ENCODE measurements at regions not wholly inside any gene's neighbourhood (a gene's known extent, or its start where the extent isn't known, plus 50 kb on each side); places are given as distances from the start of the nearest gene placed in this dataset.
"Not testable (repeated sequence)": the region's sequence is repeated elsewhere in the genome, so short reads cannot be mapped to it uniquely, and the experiment has no call there.

DNA sequence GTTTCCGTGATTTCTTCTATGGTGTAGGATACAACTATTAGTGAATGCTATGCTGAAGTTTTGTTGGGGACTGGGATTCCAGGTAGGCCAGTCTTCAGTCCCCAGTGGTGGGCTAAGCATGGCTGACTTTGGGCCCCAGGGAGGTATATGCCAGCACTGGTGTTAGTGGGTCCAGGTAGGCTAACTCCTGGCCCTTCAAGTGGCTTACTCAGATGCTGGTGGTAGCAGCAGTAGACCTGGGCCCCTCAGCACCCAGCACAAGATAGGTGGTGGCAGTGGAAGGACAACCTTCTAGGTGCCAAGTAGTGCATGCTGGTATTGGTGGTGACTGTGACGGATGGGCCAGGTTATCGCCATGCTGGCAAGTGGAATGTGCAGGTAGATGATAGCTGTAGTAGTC is 955.1 kb downstream of the TMTC2 start:
- no peak overlapping the region for H3K27ac Mint-ChIP-seq
- no peaks in the 10 kb centered on the region for H3K9me3 ChIP-seq (ENCODE audit: control insufficient read depth, low read length, poor library complexity, severe bottlenecking)
- H3K36me3 Mint-ChIP-seq (ENCODE audit: low read depth) = no peaks in the 10 kb centered on the region
- ATAC-seq (no peak), DNase-seq (no peak)
- H3K4me3 Mint-ChIP-seq = no peak overlapping the region
- no peaks in the 10 kb centered on the region for H3K4me1 Mint-ChIP-seq
- H3K27me3 Mint-ChIP-seq = no peaks in the 10 kb centered on the region

DNA sequence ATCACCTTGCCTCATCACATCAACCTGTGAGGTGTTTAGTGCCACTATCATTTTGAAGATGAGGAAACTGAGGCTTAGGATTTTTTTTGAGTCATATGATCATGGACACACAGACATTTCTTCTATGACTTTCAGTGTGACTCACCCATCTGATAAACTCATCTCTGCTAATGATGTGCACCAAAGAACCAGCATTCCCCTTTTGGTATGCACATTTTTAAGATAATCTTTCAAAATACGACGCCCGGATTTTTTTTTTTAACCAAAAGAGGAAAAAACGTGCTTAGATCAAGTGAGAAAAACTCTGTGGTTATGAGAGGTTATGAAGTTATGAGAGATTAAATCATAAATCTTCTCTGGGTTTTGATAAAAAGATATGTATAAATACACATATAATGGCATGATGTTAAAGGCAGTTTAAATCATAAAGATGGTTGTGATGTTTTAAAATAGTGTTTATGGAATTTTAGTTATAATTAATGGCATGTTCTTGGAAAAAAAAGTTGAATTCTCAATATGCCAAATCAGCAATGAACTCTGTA is 948.1 kb downstream of the TMTC2 start:
- Mint-ChIP-seq H3K27ac (no peak overlapping the region), H3K4me3 (no peak overlapping the region), H3K36me3 (ENCODE audit: low read depth) (no peaks in the 10 kb centered on the region), H3K27me3 (no peaks in the 10 kb centered on the region), H3K4me1 (no peaks in the 10 kb centered on the region)
- H3K9me3 ChIP-seq (ENCODE audit: control insufficient read depth, low read length, poor library complexity, severe bottlenecking) = no peaks in the 10 kb centered on the region
- DNase-seq (no peak), ATAC-seq (no peak)

DNA sequence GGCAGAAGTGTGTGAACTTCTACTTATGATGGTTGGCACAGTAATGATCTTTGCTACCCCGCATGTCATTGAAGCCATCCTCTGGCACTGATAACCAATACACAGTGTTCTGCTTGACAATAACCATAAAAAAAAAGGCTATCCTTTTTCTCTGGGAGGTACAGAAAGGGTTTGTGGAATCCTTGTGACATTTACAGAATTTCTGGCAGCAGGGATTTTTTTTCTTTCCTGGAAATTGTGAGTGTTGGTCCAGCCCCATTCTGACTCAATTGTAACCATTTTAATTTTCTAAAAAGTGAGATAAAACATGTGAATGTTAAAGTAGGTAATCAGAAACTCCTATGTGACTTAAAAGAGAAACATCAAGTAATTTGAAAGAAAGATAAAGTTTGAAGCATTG is 943.8 kb downstream of the TMTC2 start:
- DNase-seq (no peak), ATAC-seq (no peak)
- Mint-ChIP-seq H3K27me3 (no peaks in the 10 kb centered on the region), H3K36me3 (ENCODE audit: low read depth) (no peaks in the 10 kb centered on the region), H3K4me1 (no peaks in the 10 kb centered on the region), H3K4me3 (no peak overlapping the region), H3K27ac (no peak overlapping the region)
- H3K9me3 ChIP-seq (ENCODE audit: control insufficient read depth, low read length, poor library complexity, severe bottlenecking) = no peaks in the 10 kb centered on the region

DNA sequence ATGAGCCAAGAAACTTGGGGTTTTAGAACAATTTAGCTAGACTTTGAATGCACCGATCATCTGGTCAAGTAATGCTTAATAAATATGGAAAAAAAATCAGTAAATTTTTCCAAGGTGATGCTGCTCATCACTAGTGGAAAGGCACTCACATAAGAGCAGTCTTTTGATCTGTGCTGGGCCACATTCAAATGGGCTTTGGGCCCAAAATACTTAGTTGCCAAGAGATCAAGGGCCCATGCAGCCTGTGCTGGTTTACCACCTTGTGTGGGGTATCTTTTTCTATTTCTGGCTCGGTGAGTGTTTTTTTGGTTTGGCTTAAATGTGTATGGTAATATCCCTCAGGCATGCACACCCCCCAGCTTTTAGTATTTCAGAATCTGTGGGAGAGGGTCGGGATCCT is 943.2 kb downstream of the TMTC2 start:
- H3K9me3 ChIP-seq (ENCODE audit: control insufficient read depth, low read length, poor library complexity, severe bottlenecking) = no peaks in the 10 kb centered on the region
- Mint-ChIP-seq H3K27ac (no peak overlapping the region), H3K4me1 (no peaks in the 10 kb centered on the region), H3K36me3 (ENCODE audit: low read depth) (no peaks in the 10 kb centered on the region), H3K4me3 (no peak overlapping the region), H3K27me3 (no peaks in the 10 kb centered on the region)
- ATAC-seq = no peak
- no peak for DNase-seq

DNA sequence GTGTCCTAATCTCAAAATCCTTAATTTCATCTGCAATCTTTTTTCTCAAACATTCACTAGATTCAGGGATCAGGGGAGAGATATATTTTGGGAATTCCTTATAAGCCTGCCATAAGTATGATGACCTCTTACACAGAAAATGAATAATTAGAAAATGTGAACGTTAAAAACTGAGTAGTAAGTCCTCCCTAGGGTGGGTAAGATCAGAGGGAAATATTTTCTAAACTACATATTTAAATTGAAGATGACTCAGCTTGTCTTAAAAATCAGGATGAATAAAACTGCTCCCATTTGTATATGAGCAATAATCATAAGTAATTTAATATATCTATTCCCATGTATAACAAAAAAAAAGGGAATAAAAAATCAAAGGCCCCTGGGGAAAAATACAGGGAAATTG is 935.5 kb downstream of the TMTC2 start:
- H3K27me3 Mint-ChIP-seq = no peaks in the 10 kb centered on the region
- ATAC-seq = no peak

DNA sequence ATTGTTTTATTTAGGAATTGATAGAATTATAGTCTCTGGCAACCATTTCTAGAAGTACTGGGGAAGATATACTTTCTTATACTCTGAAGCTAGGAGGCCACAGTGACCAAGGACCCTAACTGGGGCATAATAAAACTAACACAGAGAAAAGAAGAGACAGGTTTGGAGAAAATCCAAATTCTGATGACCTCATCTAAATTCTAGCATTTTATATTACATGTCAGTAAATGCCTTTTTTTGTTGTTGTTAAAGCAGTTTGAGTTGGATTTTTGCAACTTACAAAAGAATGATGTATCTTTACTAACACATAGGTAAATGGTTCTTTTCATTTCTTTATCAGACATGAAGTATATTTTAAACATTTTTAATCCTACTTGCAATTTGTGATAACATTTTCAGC is 933.3 kb downstream of the TMTC2 start:
- no peaks in the 10 kb centered on the region for H3K9me3 ChIP-seq (ENCODE audit: control insufficient read depth, low read length, poor library complexity, severe bottlenecking)
- H3K4me1 Mint-ChIP-seq = no peaks in the 10 kb centered on the region
- H3K4me3 Mint-ChIP-seq = no peak overlapping the region
- H3K36me3 Mint-ChIP-seq (ENCODE audit: low read depth) = no peaks in the 10 kb centered on the region
- DNase-seq = no peak
- H3K27ac Mint-ChIP-seq = no peak overlapping the region
- no peak for ATAC-seq
- H3K27me3 Mint-ChIP-seq = no peaks in the 10 kb centered on the region

More for the DNA sequence above, 935.5 kb downstream of the TMTC2 start:
- Mint-ChIP-seq H3K4me3 (no peak overlapping the region), H3K27ac (no peak overlapping the region), H3K4me1 (no peaks in the 10 kb centered on the region), H3K36me3 (ENCODE audit: low read depth) (no peaks in the 10 kb centered on the region)
- no peaks in the 10 kb centered on the region for H3K9me3 ChIP-seq (ENCODE audit: control insufficient read depth, low read length, poor library complexity, severe bottlenecking)
- DNase-seq = no peak

DNA sequence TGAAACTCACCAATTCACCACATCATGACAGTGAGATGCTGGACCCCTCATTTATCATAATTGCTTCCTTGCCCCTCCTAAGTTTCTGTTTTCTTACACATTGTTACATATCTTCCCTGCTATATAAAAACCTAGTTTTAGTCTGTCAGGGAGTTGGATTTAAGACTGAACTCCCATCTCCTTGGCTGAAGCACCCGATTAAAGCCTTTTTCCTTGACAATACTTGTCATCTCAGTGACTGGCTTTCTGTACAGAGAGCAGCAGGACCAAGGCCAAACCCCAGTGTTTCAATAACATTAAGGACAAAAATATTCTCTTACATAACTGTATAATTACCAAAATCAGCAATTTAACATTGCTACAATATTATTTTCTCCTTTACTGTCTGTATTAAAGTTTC is 928.4 kb downstream of the TMTC2 start:
- Mint-ChIP-seq H3K4me1 (no peaks in the 10 kb centered on the region), H3K36me3 (ENCODE audit: low read depth) (no peaks in the 10 kb centered on the region), H3K27ac (no peak overlapping the region), H3K27me3 (no peaks in the 10 kb centered on the region), H3K4me3 (no peak overlapping the region)
- ATAC-seq (no peak), DNase-seq (no peak)
- no peaks in the 10 kb centered on the region for H3K9me3 ChIP-seq (ENCODE audit: control insufficient read depth, low read length, poor library complexity, severe bottlenecking)

DNA sequence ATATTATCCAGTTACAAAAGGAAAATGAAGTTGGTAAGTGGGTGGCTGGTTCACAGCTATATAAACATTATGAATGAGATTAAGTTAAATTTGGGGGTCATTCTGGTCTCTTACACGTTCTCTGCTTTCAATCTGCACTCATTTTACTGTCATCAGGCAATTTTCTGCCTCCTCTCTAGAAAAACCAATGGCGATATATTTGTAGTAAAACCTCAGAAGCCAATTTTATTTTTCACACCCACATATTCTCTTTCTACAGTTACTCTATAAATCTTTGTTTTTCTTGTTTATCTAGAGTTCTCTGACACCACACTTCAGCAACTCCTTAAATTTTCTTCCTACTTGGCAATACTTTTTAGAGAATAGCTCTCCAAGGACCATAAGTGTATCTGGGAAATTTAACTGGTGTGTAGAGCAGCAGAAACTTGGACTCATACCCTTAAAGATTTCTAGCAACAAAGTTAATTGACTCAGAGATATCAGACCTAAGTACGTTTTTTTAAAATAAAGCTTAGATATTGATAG is 926.9 kb downstream of the TMTC2 start:
- Mint-ChIP-seq H3K4me1 (no peaks in the 10 kb centered on the region), H3K27me3 (no peaks in the 10 kb centered on the region), H3K36me3 (ENCODE audit: low read depth) (no peaks in the 10 kb centered on the region), H3K27ac (no peak overlapping the region), H3K4me3 (no peak overlapping the region)
- DNase-seq (no peak), ATAC-seq (no peak)
- no peaks in the 10 kb centered on the region for H3K9me3 ChIP-seq (ENCODE audit: control insufficient read depth, low read length, poor library complexity, severe bottlenecking)

DNA sequence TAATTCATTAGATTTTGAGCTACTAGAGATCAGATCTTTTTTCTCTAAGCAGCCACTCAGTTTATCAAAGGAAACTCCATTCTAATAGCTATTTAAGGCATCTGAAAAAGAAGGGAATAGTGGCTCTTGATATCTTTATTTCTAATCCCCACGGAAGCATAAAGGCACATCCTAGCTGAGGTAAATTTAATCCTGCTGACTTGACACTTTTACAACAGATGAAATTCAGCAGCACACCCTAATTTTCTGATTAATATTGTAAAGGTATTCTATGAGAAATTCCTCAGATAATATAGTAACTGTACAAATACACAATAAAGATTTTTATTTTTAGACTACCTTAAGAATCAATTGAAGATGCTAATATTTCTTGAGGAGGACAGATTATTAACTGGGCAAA is 916.4 kb downstream of the TMTC2 start:
- ATAC-seq (no peak), DNase-seq (no peak)
- no peaks in the 10 kb centered on the region for H3K9me3 ChIP-seq (ENCODE audit: control insufficient read depth, low read length, poor library complexity, severe bottlenecking)
- no peak overlapping the region for H3K27ac Mint-ChIP-seq
- no peaks in the 10 kb centered on the region for H3K27me3 Mint-ChIP-seq
- no peaks in the 10 kb centered on the region for H3K4me1 Mint-ChIP-seq
- H3K4me3 Mint-ChIP-seq = no peak overlapping the region
- H3K36me3 Mint-ChIP-seq (ENCODE audit: low read depth) = no peaks in the 10 kb centered on the region

DNA sequence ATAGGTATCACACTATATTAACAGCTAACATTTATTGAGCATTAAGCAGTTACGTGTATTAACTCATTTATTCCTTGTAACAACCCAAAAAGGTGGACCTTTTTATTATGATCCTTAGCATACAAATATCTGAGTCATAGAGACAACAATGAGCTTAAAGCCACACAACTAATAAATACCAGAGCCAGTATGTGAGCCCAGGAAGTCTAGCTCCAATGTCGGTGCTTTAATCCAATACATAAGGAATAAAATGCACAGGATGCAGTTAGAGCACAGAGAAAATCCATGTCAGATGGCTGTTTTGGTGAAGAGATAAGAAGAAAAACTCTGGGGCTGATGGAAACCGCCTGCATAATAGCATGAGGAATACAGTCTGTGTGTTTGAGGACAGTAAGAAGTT is 888.6 kb downstream of the TMTC2 start:
- Mint-ChIP-seq H3K4me3 (no peak overlapping the region), H3K27ac (no peak overlapping the region), H3K27me3 (no peaks in the 10 kb centered on the region), H3K4me1 (no peaks in the 10 kb centered on the region), H3K36me3 (ENCODE audit: low read depth) (no peaks in the 10 kb centered on the region)
- ATAC-seq (no peak), DNase-seq (no peak)
- H3K9me3 ChIP-seq (ENCODE audit: control insufficient read depth, low read length, poor library complexity, severe bottlenecking) = no peaks in the 10 kb centered on the region

DNA sequence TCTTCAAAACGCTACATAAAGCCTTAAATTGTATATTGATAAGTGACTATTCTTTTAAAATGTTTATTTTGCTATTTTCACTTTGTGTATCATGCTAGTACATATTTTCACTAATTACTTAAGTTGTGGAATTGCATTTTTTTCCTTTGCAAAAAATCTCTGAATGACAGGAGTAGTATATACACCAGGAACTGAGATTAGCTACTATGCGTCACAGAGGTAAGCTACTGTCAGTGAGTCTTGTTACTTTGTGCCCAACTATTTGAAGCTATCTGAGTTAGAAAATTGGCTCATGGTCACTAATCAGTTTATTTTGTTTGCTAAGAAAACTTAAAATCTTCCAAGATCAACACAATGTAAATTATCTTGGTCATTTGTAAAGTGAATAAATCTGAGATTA is 887.4 kb downstream of the TMTC2 start:
- Mint-ChIP-seq H3K27me3 (no peaks in the 10 kb centered on the region), H3K27ac (no peak overlapping the region)

DNA sequence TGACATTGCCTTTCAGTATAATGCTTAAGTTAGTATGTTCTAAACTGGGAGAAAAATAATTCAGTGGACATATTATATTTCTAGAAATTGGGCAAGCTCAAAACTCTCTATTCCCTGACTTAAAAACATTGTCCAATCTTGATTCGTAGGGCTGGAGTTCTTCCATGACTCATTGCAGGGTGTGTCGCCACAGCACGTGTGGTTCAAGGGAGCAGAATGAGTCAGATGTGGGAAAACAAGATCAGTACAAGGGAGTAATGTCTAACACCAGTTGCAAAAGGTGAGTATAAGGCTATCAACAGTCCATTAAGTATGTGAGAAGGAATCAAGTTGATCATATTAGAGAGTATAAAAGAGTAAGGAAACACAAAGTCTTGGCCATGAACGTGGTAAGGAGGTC is 887.0 kb downstream of the TMTC2 start:
- no peaks in the 10 kb centered on the region for H3K36me3 Mint-ChIP-seq (ENCODE audit: low read depth)
- H3K4me1 Mint-ChIP-seq = no peaks in the 10 kb centered on the region

More for the DNA sequence above, 887.4 kb downstream of the TMTC2 start:
- no peak overlapping the region for H3K4me3 Mint-ChIP-seq
- no peaks in the 10 kb centered on the region for H3K4me1 Mint-ChIP-seq
- DNase-seq = no peak
- no peaks in the 10 kb centered on the region for H3K9me3 ChIP-seq (ENCODE audit: control insufficient read depth, low read length, poor library complexity, severe bottlenecking)
- no peaks in the 10 kb centered on the region for H3K36me3 Mint-ChIP-seq (ENCODE audit: low read depth)
- no peak for ATAC-seq

DNA sequence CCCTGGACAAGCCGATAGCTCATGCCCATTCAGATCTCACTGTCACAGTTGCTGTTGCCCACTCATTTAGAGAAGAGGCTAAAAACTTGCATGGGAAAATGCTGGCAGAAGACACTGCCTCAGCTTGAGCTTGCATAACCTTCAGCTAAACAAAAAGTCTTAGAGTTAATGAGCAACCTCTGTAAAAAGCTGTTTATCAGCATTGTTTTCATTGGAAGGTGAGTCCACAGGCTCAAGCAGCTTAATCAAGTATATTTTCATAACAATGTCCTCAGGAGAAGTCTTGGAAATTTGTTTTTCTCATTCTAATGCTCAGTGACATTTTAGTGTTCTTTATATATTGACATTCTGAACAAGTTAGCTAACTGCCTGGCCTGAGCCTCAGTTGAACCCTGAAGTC is 872.9 kb downstream of the TMTC2 start:
- no peaks in the 10 kb centered on the region for H3K9me3 ChIP-seq (ENCODE audit: control insufficient read depth, low read length, poor library complexity, severe bottlenecking)
- no peak for DNase-seq
- Mint-ChIP-seq H3K27me3 (no peaks in the 10 kb centered on the region), H3K4me3 (no peak overlapping the region), H3K4me1 (no peaks in the 10 kb centered on the region), H3K27ac (no peak overlapping the region), H3K36me3 (ENCODE audit: low read depth) (no peaks in the 10 kb centered on the region)
- no peak for ATAC-seq

More for the DNA sequence above, 887.0 kb downstream of the TMTC2 start:
- DNase-seq (no peak), ATAC-seq (no peak)
- Mint-ChIP-seq H3K4me3 (no peak overlapping the region), H3K27me3 (no peaks in the 10 kb centered on the region), H3K27ac (no peak overlapping the region)
- no peaks in the 10 kb centered on the region for H3K9me3 ChIP-seq (ENCODE audit: control insufficient read depth, low read length, poor library complexity, severe bottlenecking)

DNA sequence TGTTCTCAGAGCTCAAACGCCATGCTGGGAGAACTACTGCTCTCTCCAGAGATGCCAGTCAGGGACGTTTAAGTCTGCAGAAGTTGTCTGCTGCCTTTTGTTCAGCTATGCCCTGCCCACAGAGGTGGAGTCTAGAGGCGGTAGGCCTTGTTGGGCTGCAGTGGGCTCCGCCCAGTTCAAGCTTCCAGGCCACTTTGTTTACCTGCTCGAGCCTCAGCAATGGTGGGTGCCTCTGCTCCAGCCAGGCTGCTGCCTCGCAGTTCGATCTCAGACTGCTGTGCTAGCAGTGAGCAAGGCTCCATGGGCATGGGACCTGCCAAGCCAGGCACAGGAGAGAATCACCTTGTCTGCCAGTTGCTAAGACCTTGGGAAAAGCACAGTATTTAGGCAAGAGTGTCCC is 869.3 kb downstream of the TMTC2 start:
- H3K27me3 Mint-ChIP-seq; H3K9me3 ChIP-seq (ENCODE audit: control insufficient read depth, low read length, poor library complexity, severe bottlenecking); H3K4me3 Mint-ChIP-seq; H3K4me1 Mint-ChIP-seq; ATAC-seq; DNase-seq; H3K27ac Mint-ChIP-seq; H3K36me3 Mint-ChIP-seq (ENCODE audit: low read depth): not testable (repeated sequence)

Data from T-helper 17 cell (primary cell).